Activated naive CD8-positive, alpha-beta T cell treated with anti-CD3 and anti-CD28 coated beads, Interleukin-2, amount 10 ng/mL, durations not matched to agents 7 days and 5 days (primary cell): ENCODE measurements at regions not wholly inside any gene's neighbourhood (a gene's known extent, or its start where the extent isn't known, plus 50 kb on each side); places are given as distances from the start of the nearest gene placed in this dataset.

Experiments used
- ATAC-seq: fragments of 150-1000 bp; cut with Tn5 transposase; one replicate; pipeline ENCODE4 v1.10.0; 2021; ENCODE audit warnings: low read depth, moderate library complexity
- POLR2A ChIA-PET: fragments of 350-600 bp; sonication (Branson Sonifier 250); formaldehyde crosslinking; loops from one replicate; lab custom pipeline; 2021; ENCODE audit warnings: antibody characterized with exemption; lab: Charles Lee
- DNase-seq: peaks from one replicate; pipeline ENCODE4 v3.0.0; 2021
- H3K27ac Mint-ChIP-seq: one replicate; pipeline ENCODE4 v1.8.0; 2022; ENCODE audit warnings: mild to moderate bottlenecking, mixed read lengths
- H3K27me3 Mint-ChIP-seq: one replicate; pipeline ENCODE4 v1.8.0; 2022; ENCODE audit warnings: mild to moderate bottlenecking, moderate library complexity, mixed read lengths
- H3K36me3 Mint-ChIP-seq: one replicate; pipeline ENCODE4 v1.8.0; 2021; ENCODE audit warnings: mild to moderate bottlenecking, mixed read lengths
- H3K4me1 Mint-ChIP-seq: one replicate; pipeline ENCODE4 v1.8.0; 2021; ENCODE audit warnings: mixed read lengths
- H3K4me3 Mint-ChIP-seq: one replicate; pipeline ENCODE4 v1.8.0; 2022; ENCODE audit warnings: mild to moderate bottlenecking, moderate library complexity, mixed read lengths
- H3K9me3 Mint-ChIP-seq: one replicate; pipeline ENCODE4 v1.8.0; 2021; ENCODE audit warnings: mixed read lengths

GRCh38 chr15:96524676-96525417 lies 194.3 kb downstream of the NR2F2 start:
- Mint-ChIP-seq H3K36me3 (no peaks in the 10 kb centered on the region), H3K4me3 (no peak overlapping the region), H3K9me3 (peaks cover 1% of the 10 kb centered on the region), H3K27ac (no peak overlapping the region), H3K27me3 (no peaks in the 10 kb centered on the region), H3K4me1 (no peaks in the 10 kb centered on the region)
- DNase-seq, result no peak
- POLR2A ChIA-PET, result no interaction called here
- ATAC-seq, result no peak

DNA sequence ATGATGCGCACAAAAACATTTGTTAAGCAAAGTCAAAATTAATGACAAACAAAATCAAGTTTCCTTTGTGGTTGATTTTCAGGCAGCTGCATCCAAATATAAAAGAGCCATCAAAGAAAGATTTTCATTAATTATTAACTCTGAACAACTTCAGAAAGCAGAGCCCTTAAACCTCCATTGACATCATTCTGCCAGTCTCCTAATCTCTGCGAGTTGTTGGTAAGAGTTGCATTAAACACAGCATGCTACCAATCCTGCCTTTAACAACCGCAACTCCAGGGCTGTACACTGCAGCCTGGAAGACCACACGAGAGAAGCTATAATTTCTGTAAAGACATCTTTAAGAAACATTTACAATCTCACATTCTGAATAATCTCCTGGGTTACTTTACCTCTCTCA lies 204.6 kb downstream of the NR2F2 start:
- no peak for DNase-seq
- POLR2A ChIA-PET, result no interaction called here
- Mint-ChIP-seq H3K4me3 (no peak overlapping the region), H3K27ac (no peak overlapping the region), H3K4me1 (peaks cover 2% of the 10 kb centered on the region), H3K36me3 (no peaks in the 10 kb centered on the region), H3K9me3 (no peaks in the 10 kb centered on the region), H3K27me3 (no peaks in the 10 kb centered on the region)
- no peak for ATAC-seq

GRCh38 chr15:96538491-96538890 lies 208.0 kb downstream of the NR2F2 start:
- H3K4me3 Mint-ChIP-seq, result no peak overlapping the region
- H3K27me3 Mint-ChIP-seq, result no peaks in the 10 kb centered on the region
- H3K36me3 Mint-ChIP-seq, result no peaks in the 10 kb centered on the region
- DNase-seq (no peak), ATAC-seq (no peak)
- H3K4me1 Mint-ChIP-seq, result no peaks in the 10 kb centered on the region
- no peaks in the 10 kb centered on the region for H3K9me3 Mint-ChIP-seq
- POLR2A ChIA-PET, result no interaction called here
- H3K27ac Mint-ChIP-seq, result no peak overlapping the region

- H3K9me3 Mint-ChIP-seq, result no peaks in the 10 kb centered on the region
- no peak overlapping the region for H3K27ac Mint-ChIP-seq
- no peaks in the 10 kb centered on the region for H3K27me3 Mint-ChIP-seq
- no peak for ATAC-seq
- POLR2A ChIA-PET, result no interaction called here
- H3K4me3 Mint-ChIP-seq, result no peak overlapping the region
- H3K36me3 Mint-ChIP-seq, result no peaks in the 10 kb centered on the region
- no peak for DNase-seq
- H3K4me1 Mint-ChIP-seq, result no peaks in the 10 kb centered on the region
Measured at GRCh38 chr15:96540283-96540682, 209.8 kb downstream of the NR2F2 start.

GRCh38 chr15:96542130-96542770 lies 211.8 kb downstream of the NR2F2 start:
- Mint-ChIP-seq H3K9me3 (no peaks in the 10 kb centered on the region), H3K27ac (no peak overlapping the region), H3K36me3 (no peaks in the 10 kb centered on the region)

DNA sequence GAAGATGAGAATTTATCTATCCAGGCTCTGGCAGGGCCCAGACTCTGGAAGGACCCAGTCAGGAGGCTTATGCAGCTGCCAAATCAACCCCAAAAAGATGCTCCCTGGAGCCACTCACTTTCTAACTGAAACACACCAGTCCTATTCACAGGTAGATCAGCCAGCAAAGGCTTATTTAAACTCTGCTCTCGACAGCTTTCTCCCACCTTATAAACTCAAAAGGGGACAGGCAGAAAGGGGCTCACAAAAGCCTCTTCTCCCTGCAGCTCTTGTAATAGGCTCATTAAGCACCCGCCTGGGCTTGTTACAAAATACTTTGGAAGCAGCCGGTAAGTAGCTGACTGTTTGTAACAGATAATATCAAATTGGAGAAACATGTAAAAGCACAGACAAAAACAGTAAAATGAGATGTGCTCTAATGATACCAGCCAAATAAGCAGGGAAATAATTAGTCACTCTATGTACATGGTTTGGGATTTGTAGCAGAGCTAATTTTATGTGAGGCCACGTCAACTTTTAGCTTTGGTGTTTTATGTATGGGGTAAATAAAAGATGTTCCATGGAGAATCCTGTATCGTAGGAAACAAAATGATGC lies 213.8 kb downstream of the NR2F2 start:
- no peak overlapping the region for H3K27ac Mint-ChIP-seq
- POLR2A ChIA-PET, result interaction anchor here (0.6 kb wide), 1 partner anchor 9 kb away, joined by 3 read pairs; no protein-coding TSS in a partner anchor
- no peaks in the 10 kb centered on the region for H3K27me3 Mint-ChIP-seq
- DNase-seq (no peak), ATAC-seq (no peak)
- no peak overlapping the region for H3K4me3 Mint-ChIP-seq
- no peaks in the 10 kb centered on the region for H3K4me1 Mint-ChIP-seq
- no peaks in the 10 kb centered on the region for H3K9me3 Mint-ChIP-seq
- H3K36me3 Mint-ChIP-seq, result no peaks in the 10 kb centered on the region

More at GRCh38 chr15:96542130-96542770, 211.8 kb downstream of the NR2F2 start:
- no peak for DNase-seq
- Mint-ChIP-seq H3K4me3 (no peak overlapping the region), H3K27me3 (no peaks in the 10 kb centered on the region), H3K4me1 (no peaks in the 10 kb centered on the region)
- POLR2A ChIA-PET, result no interaction called here
- ATAC-seq, result no peak

DNA sequence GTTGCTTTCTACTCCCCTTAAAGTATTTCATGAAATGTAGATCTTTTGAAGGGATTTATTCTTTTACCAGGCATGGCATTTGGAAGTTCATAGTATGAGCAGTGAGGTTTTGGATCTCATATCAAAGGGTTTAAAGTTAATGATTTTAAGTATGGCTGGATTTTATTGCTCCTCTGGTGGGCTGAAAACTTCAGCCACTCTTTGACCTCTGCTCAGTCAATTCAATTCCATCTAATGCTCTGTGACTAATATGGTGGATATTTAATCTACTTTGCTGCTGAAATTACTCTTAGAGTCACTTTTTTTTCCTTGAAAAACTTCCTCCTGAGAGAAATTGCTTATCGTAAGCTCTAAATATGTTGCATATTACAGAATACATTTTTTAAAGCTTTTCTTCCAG lies 218.6 kb downstream of the NR2F2 start:
- H3K27me3 Mint-ChIP-seq, result no peaks in the 10 kb centered on the region
- no peaks in the 10 kb centered on the region for H3K9me3 Mint-ChIP-seq
- no peak overlapping the region for H3K27ac Mint-ChIP-seq
- DNase-seq (no peak), ATAC-seq (no peak)
- POLR2A ChIA-PET, result no interaction called here
- H3K4me3 Mint-ChIP-seq, result no peak overlapping the region
- no peaks in the 10 kb centered on the region for H3K36me3 Mint-ChIP-seq
- H3K4me1 Mint-ChIP-seq, result no peaks in the 10 kb centered on the region

DNA sequence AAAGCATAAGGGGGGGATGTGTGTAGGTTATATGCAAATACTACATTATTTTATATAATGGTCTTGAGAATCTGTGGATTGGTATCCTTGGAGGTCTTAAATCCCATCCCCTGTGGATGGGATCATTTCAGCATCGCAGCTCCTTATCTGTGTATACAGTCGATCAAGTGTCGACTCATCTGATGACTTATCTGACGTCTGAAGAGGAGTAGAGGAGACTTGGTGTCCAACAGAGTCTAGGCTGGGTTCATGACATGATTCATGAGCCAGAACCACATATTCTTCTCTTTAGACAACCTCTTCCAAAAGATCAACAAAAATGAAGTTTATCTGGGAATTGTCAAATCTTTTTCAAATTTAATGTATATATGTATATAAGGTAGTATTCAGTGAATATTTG lies 220.7 kb downstream of the NR2F2 start:
- Mint-ChIP-seq H3K27me3 (no peaks in the 10 kb centered on the region), H3K4me3 (no peak overlapping the region), H3K36me3 (no peaks in the 10 kb centered on the region), H3K4me1 (no peaks in the 10 kb centered on the region), H3K9me3 (no peaks in the 10 kb centered on the region), H3K27ac (no peak overlapping the region)
- POLR2A ChIA-PET, result no interaction called here
- DNase-seq (no peak), ATAC-seq (no peak)

DNA sequence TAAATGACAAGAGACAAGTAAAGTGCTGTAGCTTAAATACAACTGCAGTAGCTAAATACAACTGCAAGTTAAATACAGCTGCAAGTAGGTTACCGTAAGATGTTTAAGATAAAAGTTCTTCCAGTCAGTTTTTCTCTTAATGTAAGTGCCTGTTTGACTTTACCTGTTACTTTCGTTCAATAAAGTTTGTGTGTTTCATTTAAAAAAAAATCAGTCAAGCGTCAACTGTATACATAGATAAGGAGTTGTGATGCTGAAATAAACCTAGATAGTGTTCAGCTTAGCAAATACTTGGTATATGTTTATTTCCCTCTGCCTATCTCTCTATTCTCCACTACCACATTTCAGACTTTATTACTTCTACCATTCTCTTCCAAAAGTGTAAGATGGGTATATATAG lies 221.2 kb downstream of the NR2F2 start:
- ATAC-seq (no peak), DNase-seq (no peak)
- H3K36me3 Mint-ChIP-seq, result no peaks in the 10 kb centered on the region
- no peaks in the 10 kb centered on the region for H3K4me1 Mint-ChIP-seq
- POLR2A ChIA-PET, result no interaction called here
- H3K27me3 Mint-ChIP-seq, result no peaks in the 10 kb centered on the region
- no peak overlapping the region for H3K27ac Mint-ChIP-seq
- H3K4me3 Mint-ChIP-seq, result no peak overlapping the region
- H3K9me3 Mint-ChIP-seq, result no peaks in the 10 kb centered on the region

GRCh38 chr15:96553006-96553405 lies 222.5 kb downstream of the NR2F2 start:
- Mint-ChIP-seq H3K36me3 (no peaks in the 10 kb centered on the region), H3K4me3 (no peak overlapping the region), H3K9me3 (no peaks in the 10 kb centered on the region), H3K27me3 (no peaks in the 10 kb centered on the region), H3K4me1 (no peaks in the 10 kb centered on the region), H3K27ac (no peak overlapping the region)
- DNase-seq (no peak), ATAC-seq (no peak)
- POLR2A ChIA-PET, result no interaction called here

GRCh38 chr15:96553451-96553850 lies 223.0 kb downstream of the NR2F2 start:
- no peak for ATAC-seq

GRCh38 chr15:96553931-96554330 lies 223.4 kb downstream of the NR2F2 start:
- H3K27me3 Mint-ChIP-seq, result no peaks in the 10 kb centered on the region
- POLR2A ChIA-PET, result no interaction called here
- H3K27ac Mint-ChIP-seq, result no peak overlapping the region
- H3K36me3 Mint-ChIP-seq, result no peaks in the 10 kb centered on the region
- DNase-seq (no peak), ATAC-seq (no peak)
- no peaks in the 10 kb centered on the region for H3K4me1 Mint-ChIP-seq
- H3K9me3 Mint-ChIP-seq, result peaks cover 1% of the 10 kb centered on the region
- H3K4me3 Mint-ChIP-seq, result no peak overlapping the region

More at GRCh38 chr15:96553451-96553850, 223.0 kb downstream of the NR2F2 start:
- no peaks in the 10 kb centered on the region for H3K27me3 Mint-ChIP-seq
- no peaks in the 10 kb centered on the region for H3K36me3 Mint-ChIP-seq
- POLR2A ChIA-PET, result no interaction called here
- no peak overlapping the region for H3K4me3 Mint-ChIP-seq
- H3K27ac Mint-ChIP-seq, result no peak overlapping the region
- DNase-seq, result no peak
- no peaks in the 10 kb centered on the region for H3K9me3 Mint-ChIP-seq
- H3K4me1 Mint-ChIP-seq, result no peaks in the 10 kb centered on the region

- ATAC-seq (no peak), DNase-seq (no peak)
- Mint-ChIP-seq H3K9me3 (peaks cover 1% of the 10 kb centered on the region), H3K36me3 (no peaks in the 10 kb centered on the region), H3K4me1 (no peaks in the 10 kb centered on the region), H3K27ac (no peak overlapping the region), H3K4me3 (no peak overlapping the region), H3K27me3 (no peaks in the 10 kb centered on the region)
- POLR2A ChIA-PET, result no interaction called here
Measured at GRCh38 chr15:96554541-96554940, 224.0 kb downstream of the NR2F2 start.

DNA sequence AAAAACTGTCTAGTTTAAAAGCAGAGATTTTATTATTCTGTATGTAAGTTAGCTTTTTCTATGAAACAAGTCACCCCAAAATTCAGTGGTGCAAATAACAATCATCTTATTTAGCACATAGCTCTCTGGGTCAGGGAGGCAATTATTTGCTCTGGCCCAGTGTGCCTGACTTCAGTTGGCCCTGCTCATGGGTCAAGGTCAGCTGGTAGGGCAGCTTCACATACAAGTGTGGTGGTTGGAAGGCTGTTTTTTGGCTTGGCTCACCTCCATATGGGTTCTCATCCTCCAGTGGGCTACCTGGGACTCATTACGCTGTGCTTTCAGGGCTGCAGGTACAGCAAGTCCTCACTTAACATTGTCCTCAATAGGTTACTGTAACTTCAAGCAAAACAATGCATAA lies 228.6 kb downstream of the NR2F2 start:
- H3K4me3 Mint-ChIP-seq, result no peak overlapping the region
- POLR2A ChIA-PET, result no interaction called here
- ATAC-seq (no peak), DNase-seq (no peak)
- peaks cover 1% of the 10 kb centered on the region for H3K9me3 Mint-ChIP-seq
- H3K36me3 Mint-ChIP-seq, result no peaks in the 10 kb centered on the region
- no peak overlapping the region for H3K27ac Mint-ChIP-seq
- no peaks in the 10 kb centered on the region for H3K4me1 Mint-ChIP-seq
- no peaks in the 10 kb centered on the region for H3K27me3 Mint-ChIP-seq
